MV-4-11 (cell line): ENCODE measurements at regions not wholly inside any gene's neighbourhood (a gene's known extent, or its start where the extent isn't known, plus 50 kb on each side); places are given as distances from the start of the nearest gene placed in this dataset.
"Not testable (repeated sequence)": the region's sequence is repeated elsewhere in the genome, so short reads cannot be mapped to it uniquely, and the experiment has no call there.

Experiments used
- DNase-seq: peaks from one replicate; lab custom pipeline; 2025; lab: John Stamatoyannopoulos, UW

DNA sequence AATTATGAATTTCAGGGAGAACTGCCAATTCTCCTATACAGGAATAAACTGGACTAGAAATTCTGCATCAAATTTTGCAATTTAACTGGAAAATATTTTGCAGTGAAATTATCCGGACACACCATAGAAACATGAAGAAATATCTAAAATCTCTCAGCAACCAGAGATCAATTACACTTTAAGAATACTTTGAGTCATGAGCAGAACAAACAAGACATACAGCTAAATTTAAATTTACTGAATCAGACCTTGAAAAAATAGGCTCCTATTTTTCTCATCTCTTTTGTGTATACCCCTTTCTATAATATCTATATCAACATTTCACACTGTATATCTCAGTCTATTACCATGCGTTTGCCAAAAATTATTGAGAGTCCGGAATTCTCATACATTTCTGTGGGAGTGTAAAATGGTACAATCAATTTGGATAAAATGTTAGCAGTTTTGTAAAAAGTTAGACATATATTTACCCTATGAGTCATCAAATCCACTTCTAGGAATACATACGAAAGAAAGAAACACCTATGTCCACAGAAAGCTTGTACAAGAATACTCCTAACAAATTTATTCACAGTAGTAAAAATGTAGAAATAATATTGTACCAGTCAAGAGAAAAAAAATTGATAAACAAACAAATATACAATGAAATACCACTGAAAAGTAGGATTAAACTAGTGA, 593.1 kb upstream of the NECTIN3 start:
- DNase-seq, result no peak

DNA sequence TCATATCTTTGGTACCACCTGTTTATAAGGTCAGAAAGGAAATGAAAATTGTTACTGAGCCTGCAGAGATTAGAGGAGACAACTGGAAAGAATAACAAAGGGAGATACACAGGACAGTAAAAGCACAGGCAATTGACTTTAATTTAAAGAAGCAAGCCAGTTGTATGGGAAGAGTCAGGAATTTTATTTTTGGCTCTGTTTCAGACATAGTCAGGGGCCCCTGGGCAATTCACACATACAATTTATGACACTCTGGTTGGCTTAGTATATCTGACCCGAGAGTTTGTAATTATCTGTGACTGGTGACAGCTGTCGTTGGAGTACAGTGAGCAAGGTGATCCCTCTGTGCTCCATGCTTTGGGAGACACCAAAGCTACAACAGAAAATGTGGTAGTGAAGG, 591.9 kb upstream of the NECTIN3 start:
- DNase-seq, result no peak

DNA sequence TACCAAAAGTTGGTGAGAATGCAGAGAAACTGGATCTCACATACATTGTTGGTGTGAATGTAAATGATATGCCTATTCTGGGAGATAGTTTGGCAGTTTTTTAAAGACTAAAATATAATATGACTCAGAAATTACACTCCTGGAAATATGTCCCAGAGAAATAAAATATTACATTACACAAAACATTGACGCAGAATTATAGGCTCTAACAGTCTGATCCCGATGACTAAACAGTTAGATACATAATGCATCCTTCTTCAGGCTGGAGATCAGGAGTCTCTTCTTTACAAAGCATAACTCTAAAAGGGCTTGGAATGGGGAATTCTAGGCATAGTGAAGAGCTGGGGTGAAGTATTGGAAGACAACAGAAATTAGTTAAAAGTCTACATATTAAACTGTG, 586.2 kb upstream of the NECTIN3 start:
- DNase-seq, result no peak

DNA sequence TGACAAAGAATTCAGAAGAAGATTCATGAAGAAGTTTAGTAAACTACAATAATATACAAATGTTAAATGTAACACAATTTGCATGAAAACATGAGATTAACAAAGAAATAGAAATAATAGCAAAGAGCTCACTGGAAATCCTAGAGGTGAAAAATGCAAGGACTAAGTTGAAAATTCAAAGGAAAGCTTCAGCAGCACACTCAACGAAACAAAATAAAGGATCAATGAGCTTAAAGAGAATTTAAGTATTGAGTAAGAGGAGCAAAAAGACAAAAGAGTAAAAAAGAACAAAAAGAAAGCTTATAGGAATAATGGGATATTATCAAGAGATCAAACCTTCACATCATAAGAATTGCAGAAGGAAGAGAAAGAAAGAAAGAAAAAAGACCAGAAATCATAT, 583.8 kb upstream of the NECTIN3 start:
- DNase-seq, result no peak

GRCh38 chr3:110491413-110491812, 580.2 kb upstream of the NECTIN3 start:
- DNase-seq, result no peak

DNA sequence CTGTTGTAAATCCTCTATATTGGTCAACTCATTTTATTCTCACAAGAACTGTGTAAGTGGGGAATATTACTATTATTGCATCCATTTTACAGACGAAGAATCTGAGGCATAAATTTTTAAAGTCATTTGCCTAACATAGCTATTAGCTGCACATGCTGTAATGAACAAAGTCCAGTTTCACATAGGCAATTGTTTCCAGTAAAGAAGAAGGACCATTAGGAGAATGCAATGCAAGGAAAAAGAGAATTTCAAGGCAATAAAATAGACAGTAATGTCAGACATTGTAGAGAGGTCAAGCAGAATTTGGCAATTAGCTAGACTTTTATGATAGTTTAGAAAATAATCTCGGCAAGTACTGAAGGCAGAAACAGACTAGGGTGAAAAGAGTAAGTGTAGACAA, 578.7 kb upstream of the NECTIN3 start:
- no peak for DNase-seq

DNA sequence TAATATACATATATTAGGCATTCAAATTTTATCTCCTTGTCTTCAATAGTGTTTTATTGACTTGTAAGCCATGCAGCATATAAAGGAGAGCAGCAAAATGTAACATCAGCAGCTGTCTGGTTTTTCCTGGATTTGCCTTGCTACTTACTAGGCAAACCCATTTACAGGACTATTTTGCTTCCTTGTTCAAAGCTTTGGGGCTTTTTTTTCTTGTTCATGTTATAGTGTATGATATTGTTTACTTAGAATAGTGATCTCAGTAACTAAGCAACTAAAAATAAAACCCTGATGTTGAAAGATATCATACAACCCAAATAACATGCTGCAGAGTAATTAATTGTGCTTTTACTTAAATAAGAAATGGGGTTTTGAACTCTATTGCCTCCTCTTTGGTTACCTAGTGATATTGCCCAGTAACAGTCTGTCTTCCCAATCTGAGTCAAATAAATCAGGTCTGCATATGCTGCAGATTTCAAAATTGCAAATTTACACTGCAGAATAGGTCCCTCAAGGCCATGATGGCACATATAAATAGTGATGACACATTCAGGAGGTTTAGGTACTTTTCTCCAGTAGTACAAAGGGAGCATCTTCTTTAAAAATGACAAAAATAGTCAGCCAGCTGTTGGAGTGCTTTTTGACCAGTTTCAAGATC, 578.1 kb upstream of the NECTIN3 start:
- no peak for DNase-seq

DNA sequence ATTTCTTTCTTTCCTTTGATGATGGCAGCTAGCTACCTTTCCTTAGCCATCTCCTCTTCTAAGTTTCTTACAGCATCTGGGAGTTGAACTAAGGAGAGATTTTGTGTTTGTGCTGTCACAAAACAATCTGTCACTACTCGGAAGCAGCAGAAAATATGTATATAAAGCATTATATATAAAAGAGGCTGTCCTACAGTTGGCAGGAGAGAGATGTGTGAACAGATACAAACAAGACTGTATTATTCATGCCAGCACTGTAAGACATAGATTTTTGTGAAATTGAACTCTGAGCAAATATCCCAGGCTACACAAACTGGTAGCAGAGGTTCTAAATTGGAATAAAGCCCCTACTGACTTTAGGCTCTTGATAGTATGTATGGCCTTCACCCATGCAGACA, 577.5 kb upstream of the NECTIN3 start:
- no peak for DNase-seq

- no peak for DNase-seq
These were observed 576.9 kb upstream of the NECTIN3 start for GRCh38 chr3:110494728-110495127.

DNA sequence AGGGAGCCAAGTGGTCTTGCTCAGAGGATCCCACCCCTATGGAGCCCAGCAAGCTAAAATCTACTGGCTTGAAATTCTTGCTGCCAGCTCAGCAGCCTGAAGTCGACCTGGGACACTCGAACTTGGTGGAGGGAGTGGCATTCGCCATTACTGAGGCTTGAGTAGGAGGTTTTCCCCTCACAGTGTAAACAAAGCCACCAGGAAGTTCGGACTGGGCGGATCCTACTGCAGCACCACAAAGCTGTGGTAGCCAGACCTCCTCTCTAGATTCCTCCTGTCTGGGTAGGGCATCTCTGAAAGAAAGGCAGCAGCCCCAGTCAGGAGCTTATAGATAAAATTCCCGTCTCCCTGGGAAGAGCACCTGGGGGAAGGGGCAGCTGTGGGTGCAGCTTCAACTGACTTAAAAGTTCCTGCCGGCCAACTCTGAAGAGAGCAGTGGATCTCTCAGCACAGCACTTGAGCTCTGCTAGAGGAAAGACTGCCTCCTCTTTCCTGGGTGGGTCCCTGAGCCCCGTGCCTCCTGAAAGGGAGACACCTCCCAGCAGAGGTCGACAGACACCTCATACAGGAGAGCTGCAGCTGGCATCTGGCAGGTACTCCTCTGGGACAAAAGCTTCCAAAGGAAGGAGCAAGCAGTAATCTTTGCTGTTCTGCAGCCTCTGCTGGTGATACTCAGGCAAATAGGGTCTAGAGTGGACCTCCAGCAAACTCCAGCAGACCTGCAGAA, 576.3 kb upstream of the NECTIN3 start:
- no peak for DNase-seq

GRCh38 chr3:110504401-110504800, 567.2 kb upstream of the NECTIN3 start:
- DNase-seq, result no peak

GRCh38 chr3:110504901-110505300, 566.7 kb upstream of the NECTIN3 start:
- DNase-seq, result no peak

DNA sequence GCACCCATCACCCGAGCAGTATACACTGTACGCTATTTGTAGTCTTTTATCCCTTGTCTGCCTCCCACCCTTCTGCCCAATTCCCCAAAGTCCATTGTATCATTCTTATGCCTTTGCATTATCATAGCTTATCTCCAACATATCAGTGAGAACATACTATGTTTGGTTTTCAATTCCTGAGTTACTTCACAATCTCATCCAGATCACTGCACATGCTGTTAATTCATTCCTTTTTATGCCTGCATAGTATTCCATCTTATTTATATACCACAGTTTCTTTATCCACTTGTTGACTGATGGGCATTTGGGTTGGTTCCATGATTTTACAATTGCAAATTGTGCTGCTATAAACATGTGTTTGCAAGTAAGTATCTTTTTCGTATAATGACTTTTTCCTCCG, 564.7 kb upstream of the NECTIN3 start:
- DNase-seq, result no peak

GRCh38 chr3:110507570-110507969, 564.0 kb upstream of the NECTIN3 start:
- not testable (repeated sequence) for DNase-seq

DNA sequence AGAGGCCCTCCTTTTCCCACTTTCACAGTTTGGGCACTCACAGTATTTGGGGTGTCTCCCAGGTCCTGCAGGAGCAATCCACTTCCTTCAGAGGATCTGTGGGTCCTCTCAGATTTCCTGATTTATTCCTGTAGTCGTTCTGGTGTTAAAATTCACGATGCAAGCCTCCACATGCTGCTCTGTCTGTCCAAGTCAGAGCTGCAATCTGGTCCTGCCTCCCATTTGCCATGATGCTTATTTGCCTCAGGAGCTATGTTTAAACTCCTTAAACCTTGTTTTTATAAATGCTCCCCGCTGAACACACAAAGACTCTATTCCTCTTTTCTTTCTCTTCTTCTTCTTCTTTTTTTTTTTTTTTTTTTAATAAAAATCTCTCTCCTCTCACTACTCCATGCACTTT, 558.7 kb upstream of the NECTIN3 start:
- DNase-seq, result no peak

DNA sequence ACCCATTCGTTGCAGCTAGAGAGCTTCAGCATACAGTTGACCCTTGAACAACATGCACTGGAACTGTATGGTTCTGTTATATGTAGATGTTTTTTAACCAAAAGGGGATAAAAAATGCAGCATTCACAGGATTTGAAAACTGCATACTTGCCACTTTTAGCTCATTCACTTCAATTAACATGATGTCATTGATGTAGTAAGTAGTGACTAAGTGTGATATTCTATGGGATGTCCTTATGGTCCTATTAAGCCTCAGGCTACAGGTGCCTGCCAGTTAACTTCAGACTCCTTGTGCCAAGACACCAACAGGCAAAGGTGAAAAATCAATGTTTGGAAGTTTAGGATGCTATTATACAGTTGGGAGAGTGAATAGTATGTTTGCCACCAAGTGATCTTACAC, 553.6 kb upstream of the NECTIN3 start:
- DNase-seq, result no peak

- DNase-seq, result no peak
These were observed 552.5 kb upstream of the NECTIN3 start for GRCh38 chr3:110519071-110519470.

GRCh38 chr3:110521019-110521418, 550.6 kb upstream of the NECTIN3 start:
- no peak for DNase-seq

- not testable (repeated sequence) for DNase-seq
These were observed 546.0 kb upstream of the NECTIN3 start for GRCh38 chr3:110525558-110526064.

GRCh38 chr3:110526777-110527727, 544.6 kb upstream of the NECTIN3 start:
- DNase-seq, result peak; percentile 23

DNA sequence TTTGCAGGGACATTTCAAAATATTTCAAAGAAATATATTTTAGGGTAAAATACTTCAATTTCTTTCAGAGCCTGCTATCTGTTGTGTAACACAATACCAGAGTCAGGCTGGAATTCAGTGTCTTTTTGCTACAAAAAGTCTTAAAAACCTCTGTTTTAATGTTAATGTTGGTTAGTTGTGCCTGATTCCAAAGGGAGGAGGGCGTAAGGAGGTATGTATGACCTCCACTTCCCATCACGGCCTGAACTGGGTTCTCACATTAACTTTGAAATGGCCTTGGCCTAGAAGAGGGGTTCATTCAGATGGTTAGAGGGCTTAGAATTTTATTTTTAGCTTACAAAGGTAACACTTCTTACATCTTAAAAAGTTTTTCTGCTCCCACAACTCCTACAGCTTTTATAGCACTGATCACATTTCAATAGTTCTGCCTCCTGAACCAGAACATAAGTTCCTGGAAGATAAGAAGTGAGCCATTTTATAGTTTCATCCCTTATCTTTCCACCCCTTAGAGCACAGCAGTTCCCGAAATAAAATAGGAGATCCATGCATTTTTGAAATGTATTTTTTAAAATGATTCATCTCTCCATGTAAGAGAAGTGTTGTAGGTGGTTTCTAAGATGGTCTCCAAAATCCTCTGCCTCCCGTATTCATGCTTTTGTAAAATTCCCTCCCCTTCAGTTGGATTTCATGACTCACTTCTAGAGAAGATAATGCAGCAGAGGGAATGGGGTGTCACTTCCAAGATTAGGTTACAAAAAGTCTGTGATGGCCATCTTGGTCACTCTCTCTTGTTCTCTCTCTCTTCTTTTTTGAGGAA, 543.1 kb upstream of the NECTIN3 start:
- DNase-seq, result no peak
